Activated naive CD4-positive, alpha-beta T cell (primary cell): ENCODE measurements at regions not wholly inside any gene's neighbourhood (a gene's known extent, or its start where the extent isn't known, plus 50 kb on each side); places are given as distances from the start of the nearest gene placed in this dataset.
A peak's percentile ranks its signal among the peaks of the same experiment; 100 is the strongest.

ENCODE experiments used
- DNase-seq, 4 experiments: peaks; one replicate each; lab custom pipeline; 2025; lab: John Stamatoyannopoulos, UW

DNA sequence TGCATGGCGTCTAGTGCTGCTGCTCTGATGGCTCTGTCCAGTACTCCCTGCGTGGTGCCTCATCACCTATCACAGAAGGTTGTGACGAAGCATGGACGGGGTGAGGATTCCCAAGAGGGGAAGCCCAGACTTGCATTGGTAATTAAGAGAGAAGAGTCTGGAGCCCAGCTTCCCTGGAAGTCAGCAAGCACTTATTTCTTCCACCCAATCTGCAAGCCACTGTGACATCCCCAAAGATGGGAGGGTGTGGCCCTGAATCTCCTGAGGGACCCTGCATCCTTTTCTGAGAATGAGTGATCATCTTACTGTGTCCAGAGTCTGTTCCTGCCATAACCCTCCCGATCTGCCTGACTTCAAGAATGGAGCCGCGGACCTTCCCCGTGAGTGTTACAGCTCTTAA, 166.7 kb downstream of the PTPN20 start:
- DNase-seq, result no peak

DNA sequence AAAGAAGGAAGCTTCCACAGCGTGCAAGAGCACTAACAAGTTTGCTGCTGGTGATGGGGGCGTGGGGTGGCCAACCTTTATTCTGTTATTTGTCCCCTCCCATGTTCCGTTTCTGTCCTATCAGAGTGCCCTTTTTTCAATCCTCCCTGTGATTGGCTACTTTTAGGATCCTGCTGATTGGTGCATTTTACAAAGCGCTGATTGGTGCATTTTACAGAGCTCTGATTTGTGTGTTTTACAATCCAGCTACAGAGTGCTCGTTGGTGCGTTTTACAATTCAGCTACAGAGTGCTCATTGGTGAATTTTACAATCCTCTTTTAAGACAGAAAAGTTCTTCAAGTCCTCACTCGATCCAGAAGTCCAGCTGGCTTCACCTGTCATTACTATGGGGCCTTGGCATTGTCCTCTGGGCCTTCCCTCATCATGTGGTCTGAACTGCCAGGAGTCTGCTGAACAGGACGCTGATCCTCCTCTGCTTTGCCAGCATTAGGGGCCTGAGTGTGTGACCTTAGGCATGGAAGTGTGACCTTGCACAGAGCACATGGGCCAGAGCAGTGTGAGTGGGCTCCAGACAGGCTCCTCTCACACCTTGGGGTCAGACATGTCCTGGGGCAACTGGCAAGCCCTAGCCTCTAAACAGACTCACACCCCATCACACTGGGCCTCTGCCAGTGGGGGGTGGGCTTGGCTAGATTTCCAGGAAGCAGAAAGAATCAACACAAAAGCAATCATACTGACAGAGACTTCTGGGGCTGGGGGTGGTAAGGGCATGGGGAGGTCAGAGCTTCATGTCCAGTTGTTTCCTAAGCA, 167.4 kb downstream of the PTPN20 start:
- no peak for DNase-seq

DNA sequence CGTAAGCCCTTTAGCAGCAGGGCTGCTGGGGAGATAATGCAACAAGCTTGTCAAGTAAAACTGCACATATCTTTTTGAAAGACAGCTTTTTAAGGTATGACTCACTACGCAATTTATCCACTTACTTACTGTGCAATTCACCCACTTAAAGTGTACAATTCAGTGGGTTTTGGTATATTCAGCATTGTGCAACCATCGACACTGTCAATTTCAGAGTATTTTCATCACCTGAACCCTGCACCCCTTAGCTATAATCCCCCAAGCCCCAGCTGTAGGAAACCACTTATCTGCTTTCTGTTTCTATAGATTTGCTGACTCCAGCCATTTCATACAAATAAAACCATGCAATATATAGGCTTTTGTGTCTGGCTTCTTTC, 168.0 kb downstream of the PTPN20 start:
- DNase-seq, result no peak

DNA sequence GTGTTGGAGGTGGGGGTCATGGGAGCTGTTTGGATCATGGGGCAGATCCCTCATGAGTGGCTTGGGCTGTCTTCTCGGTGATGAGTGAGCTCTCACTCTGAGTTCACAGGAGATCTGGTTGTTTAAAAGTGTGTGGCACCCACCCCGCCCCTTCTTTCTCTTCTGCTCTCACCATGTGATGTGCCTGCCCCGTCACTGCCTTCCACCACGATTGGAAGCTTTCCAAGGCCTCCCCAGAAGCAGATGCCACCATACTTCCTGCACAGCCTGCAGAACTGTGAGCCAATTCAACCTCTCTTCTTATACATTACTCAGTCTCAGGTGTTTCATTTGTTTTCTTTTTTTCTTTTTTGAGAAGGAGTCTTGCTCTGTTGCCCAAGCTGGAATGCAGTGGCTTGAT, 170.0 kb downstream of the PTPN20 start:
- DNase-seq, result peak in 1 of 4 experiments; percentile 20

DNA sequence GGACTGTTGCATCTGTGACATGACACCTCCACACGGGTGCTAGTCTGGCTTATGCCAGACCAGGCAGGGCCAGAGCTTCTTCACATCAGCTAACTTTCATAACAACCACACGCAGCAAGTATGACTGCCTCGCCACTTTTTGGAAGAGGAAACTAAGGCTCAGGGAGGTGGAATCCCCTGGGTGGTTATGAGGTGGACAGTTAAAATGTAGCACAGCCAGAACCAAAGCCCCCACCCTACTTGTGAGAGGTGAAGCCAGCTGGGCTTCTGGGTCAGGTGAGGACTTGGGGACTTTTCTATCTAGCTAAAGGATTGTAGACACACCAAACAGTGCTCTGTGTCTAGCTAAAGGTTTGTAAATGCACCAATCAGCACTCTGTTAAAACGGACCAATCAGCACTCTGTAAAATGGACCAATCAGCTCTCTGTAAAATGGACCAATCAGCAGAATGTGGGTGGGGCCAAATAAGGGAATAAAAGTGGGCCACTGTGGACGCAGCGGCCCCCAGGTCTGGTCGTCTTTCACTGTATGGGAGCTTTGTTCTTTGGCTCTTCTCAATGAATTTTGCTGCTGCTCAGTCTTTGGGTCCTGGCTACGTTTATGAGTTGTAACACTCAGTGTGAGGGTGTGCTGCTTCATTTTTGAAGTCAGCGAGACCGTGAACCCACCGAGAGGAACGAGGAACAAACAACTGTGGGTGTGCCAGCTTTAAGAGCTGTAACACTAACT, 171.0 kb downstream of the PTPN20 start:
- no peak for DNase-seq

DNA sequence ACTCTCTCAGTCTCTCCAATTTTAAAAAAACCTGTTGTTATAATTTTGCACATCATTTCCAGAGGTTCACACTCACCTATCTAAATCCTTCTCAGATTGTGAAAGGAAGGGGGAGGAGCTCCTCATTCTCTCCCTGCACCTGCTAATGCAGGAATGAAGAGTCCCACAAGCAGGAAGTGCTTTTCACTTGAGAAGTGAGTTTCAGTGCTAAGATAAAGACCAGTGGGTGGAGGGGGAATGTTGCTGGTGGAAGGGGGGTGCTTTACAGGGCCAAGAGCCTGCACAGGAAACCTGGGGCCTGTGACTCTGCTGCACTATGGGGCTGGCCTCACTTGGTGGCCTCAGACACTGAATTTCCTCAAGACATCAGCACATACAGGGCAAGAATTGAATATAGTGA, 176.4 kb downstream of the PTPN20 start:
- DNase-seq, result no peak

DNA sequence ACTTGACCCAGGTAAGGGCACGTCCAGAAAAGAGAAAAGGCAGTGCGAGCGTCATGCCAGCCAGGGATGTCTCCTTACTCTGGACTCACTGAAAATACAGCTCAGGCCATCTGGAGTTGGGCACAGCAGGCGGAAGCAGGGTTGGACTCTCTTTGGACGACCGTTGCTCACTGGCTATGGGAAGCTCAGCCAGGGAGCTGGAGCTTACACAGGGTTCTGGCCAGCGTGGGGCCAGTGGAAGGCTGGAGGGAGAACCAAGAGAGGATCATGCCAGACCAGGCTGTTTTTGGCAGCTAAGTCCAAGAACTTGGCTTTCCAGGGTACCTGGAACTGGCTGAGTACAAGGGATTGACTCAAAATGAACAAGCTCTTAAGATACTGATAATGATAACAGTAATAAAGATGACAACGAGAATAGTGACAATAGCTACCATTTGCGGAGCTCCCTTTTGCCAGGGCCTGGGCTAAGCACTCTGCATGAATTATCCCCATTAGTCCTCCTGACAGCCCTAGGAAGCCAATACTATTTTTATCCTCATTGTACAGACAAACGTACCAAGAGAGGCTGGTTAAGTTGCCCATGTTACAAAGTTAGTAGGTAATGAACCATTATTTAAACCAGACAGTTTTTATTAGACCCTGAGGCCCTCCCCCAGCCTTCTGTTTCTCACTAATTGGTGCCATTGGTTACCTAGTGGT, 177.6 kb downstream of the PTPN20 start:
- DNase-seq, result no peak

DNA sequence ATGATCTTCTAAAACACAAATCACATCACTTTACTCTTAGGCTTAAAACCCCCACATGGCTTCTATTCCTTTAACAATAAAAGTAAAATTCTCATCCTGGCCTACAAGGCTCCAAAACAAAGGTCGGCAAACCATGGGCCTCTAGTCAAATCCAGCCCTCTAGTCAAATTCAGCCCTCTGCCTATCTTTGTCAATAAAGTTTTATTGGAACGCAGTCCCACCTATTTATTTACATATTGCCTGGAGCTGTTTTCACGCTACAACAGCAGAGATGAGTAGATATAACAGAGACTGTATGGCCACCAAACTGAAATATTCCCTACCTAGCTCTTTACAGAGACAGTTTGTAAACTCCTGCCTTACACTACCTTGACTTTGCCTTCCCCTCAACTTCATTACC, 178.8 kb downstream of the PTPN20 start:
- DNase-seq, result no peak

DNA sequence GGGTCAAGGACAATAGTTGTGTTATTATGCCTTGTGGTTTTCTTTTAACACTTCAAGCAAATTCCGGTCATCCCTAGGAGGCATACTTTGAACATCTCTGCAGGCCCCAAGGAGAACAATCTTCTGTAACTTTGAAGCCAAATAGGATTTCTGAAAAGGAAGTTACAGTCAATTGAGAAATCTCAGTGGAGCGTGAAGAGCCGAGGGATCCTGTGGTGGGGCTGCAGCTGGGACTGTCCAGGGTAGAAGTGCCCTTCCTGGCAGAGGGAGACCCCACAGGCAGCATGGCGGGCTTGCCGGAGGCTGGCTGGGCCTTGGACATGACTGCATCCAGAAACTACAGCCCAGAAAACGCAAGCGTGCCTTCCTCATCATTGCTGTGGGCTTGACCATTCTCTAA, 179.7 kb downstream of the PTPN20 start:
- DNase-seq, result no peak

DNA sequence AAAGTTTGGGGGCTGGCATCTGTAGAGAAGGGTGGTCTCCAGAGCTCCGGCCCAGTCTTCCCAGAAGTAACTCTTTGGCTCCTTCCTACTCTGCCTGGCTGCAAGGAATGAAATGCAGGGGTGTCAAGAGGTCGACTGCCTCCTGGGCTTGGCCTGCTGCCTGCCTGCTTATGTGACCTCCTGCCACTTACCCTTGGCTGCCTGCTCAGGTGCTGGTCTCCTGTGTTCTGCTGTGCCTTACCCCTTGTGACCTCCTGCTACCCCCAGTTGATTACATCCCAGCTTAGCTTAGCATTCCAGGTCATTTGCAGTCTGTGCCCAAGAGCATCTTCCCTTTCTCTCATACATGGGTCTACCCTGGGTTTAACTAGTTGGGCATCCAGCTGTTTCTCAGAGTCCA, 180.2 kb downstream of the PTPN20 start:
- no peak for DNase-seq

DNA sequence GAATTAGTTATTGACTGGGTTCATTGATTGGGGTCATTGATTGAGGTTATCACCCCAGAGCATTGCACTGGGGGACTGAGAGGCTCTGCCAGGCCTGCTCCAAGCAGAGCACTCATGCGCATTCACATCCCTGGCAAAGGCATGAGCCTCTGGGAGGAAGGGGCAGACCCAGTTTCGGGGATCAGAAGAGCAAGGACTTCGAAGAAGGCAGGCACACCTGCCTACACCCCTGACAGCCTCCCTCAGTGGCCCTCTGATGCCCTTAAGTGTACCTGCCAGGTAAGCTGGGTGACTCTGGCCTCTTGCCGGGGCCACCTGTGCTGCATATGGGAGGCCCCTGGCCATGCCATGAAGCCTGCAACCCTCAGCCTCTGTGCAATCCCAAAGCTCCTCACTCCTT, 181.1 kb downstream of the PTPN20 start:
- no peak for DNase-seq

DNA sequence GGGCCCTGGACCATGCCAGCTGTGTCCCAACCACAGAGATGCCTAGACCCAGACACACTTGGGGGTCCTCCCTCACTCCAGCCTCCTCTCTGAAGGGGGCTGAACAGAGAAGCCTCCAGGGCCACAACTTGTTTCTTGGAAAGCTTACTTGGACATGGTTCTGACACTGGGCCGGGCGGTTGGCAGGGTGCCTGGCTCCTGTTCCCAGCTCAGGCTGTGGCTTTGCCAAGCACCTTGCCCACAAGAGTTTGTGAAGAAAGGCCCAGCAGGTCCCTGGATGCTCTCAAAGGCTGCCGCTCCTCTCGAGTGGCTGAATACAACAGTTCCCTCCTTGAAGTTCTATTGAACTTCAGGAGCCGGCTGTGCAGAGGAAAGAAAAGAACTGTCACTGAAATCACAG, 181.6 kb downstream of the PTPN20 start:
- no peak for DNase-seq

DNA sequence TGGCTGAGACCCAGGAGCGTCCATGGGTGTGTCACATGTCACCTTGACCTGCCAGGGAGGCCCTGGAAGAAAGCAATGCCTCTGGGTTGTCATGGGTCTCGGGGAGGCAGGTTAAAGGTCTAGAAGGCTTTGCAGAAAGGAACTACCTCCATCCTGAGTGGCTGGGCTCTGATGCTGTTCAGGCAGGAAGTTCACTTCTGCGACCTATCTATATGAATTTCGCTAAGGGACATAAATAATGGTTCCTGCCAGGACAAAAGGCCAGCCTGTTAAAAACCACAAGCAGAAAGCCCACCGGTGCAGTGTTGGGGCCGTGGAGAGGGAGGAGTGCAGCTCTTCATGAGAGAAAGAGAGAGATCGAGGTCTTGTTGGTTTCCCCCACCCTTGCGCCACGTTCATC, 182.9 kb downstream of the PTPN20 start:
- DNase-seq, result no peak

DNA sequence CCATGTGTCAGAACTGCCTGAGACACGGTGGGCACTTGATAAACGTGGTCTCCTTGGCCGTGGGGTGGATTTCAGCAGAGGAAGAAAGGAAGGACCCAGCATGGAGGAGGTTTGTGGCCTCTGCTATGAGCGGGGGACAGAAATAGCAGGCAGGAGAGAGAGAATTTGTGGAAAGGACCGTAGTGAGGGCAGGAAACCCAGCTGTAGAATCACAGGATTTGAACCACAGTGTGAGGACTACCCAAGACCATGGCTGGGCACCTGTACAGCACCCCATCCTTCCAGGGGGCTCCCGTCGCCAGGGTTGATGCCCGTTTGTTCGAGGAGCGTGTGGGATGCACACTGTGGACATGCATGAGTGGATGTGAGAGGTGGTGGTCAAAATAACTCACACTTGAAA, 183.4 kb downstream of the PTPN20 start:
- DNase-seq, result no peak

DNA sequence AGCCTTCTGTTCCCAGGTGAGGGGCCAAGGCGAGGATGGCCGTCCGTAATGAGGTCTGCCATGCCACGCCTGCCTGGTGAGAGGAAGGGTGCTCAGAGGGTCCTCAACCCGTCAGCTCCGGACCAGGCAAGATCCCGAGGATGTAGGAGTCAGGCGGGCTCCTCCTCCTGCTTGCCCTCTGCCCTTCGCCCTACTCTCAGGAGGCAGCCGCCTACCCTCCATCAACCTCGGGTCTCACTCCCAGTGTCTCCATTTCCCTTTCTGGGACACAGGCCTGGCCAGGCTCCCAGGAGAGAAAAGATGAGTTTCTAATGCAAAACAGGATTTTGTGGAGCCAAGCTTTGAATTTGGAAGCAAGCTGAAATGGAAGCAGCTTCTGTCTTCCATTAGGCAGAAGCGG, 184.0 kb downstream of the PTPN20 start:
- no peak for DNase-seq

DNA sequence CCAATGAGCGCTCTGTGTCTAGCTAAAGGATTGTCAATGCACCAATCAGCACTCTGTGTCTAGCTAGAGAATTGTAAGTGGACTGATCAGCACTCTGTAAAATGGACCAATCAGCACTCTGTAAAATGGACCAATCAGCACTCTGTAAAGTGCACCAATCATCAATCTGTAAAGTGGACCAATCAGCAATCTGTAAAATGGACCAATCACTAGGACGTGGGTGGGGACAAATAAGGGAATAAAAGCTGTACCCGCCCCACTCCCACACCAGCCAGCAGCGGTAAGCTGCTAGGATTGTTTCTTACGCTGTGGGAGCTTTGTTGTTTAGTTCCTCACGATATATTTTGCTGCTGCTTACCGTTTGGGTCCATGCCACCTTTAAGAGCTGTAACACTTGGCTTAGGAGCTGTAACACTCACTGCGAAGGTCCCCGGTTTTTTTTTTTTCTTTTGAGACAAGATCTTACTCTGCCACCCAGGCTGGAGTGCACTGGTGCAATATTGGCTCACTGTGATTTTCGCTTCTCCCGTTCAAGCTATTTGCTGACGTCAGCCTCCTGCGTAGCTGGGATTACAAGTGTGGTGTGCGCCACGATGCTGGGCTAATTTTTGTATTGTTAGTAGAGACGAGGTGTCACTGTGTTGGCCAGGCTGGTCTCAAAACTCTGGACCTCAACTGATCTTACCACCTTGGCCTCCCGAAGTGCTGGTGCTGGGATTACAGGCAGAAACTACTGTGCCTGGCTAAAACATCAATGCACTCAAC, 184.8 kb downstream of the PTPN20 start:
- DNase-seq, result no peak

DNA sequence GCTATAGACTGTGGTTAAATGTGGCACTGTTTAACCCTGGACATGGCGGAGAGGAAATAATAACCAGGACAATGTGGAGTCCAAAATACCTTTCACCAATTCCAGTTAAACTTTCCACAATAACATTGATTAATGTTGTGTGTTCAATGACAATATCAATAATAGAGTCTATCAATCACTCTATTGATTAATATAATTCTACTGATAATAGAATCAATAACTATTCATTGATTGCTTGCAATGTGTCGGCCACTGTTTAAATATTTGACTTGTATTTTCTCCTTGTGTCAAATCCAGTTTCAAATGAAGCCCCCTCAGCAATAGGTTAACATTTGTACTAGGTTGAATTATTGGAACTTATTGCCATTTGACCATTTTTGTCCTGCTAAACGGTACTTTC, 187.0 kb downstream of the PTPN20 start:
- DNase-seq, result no peak

DNA sequence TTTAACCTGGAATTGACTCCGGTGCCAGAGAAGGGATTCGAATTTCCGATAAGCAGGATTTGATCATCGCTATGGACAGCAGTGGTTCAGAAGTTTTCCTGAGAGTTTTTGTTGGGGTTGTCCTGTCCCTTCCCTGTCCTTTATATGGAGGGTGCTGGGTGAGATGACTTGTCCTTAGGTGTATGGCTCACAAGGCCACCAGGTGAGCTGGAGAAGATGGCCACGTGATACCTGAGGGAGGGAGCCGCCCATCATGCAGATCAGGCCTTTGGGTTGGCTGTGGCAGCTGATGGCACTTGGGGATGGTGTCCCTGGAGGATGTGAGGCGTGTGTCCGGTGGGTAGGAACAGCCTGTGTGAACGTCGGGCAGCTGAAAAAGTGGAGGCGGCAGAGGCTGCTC, 187.7 kb downstream of the PTPN20 start:
- no peak for DNase-seq

DNA sequence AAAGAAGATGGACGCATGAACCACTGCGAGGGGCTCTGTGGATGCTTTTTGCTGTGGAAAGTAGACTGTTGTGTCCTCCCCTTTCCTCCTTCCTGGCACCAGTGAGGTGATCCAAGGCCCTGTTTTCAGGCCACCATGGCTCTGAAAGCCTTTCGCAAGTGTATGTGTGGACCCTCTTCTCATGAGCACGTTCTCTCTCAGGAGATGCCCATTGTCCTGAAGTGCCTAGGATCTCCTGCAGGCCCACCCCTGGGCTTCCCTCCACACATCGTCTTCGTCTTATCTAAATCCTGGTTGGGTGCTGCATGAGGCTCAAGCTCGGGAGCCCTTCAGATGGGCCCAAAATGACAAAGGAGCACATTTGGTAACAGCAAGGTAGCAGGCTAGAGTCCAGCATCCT, 188.2 kb downstream of the PTPN20 start:
- DNase-seq, result no peak

DNA sequence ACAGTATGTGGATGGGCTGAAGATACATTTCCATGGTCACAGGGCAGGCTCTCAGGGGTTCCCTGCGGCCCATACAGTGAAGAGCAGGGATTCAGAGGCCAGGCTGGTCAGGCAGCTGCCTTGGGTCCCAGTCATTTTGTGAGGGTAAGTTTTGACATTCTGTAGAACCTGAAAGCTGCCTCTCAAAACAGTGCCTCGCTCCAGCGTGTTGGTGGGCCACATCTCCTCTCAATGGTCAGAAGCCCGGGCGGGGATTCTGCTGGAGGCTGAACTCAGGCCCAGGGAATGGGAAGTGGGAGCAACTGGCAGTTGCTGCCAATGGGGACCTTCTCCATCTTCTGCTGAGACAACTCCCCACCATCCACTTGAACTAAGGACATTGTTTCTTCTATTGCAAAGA, 190.0 kb downstream of the PTPN20 start:
- no peak for DNase-seq

DNA sequence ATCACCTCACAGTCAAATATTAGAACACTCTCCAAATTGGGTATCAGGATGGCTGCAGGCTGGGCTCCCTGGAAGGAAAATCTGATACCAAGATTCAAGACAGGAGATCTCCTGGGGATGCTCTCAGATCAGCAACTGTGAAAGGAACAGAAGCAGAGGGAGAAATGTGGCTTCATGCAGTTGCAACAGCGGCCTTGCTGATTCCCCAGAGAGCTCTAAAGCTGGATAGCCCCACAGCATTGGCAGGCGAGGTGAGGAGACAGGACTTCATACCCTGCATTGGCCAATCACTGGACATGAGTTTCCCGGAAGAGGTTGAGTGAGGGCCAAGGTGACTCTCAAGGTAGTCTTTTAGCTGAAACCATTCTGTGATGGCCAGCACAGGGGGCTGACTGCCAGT, 190.6 kb downstream of the PTPN20 start:
- DNase-seq, result no peak

DNA sequence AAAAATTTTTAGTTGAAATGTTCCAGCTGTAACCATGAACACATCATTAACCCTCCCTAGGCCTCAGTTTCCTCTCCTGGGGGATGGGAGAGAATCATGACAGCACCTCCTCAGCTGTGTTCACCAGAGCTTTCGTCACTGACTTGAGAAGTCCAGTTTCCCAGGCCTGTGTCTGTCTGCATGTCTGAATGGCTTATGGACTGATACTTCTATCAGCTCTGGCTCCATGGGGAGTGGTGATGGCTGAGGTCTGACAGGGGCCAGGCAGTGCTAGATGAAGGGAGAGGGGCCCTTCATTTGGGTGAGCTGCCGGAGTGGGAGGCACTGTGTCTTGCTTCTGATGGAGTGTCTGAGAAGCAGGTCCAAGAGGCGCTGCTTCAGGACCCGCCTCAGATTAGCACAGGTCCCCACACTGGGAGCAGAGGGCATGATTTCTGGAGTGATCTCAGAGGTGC, 192.9 kb downstream of the PTPN20 start:
- DNase-seq, result no peak
